AG09319 (cell line): ENCODE measurements at regions not wholly inside any gene's neighbourhood (a gene's known extent, or its start where the extent isn't known, plus 50 kb on each side); places are given as distances from the start of the nearest gene placed in this dataset.
"Not testable (repeated sequence)": the region's sequence is repeated elsewhere in the genome, so short reads cannot be mapped to it uniquely, and the experiment has no call there.

Experiments used
- DNase-seq: peaks from one replicate; pipeline ENCODE4 v3.0.0-alpha.2; 2010; ENCODE audit warnings: low read depth; ENCODE audit errors: extremely low read depth
- TF ChIP-seq, protein P1 (sequence below): IDR thresholded peaks from 2 replicates; pipeline ENCODE4 v1.5.1; 2011; ENCODE audit warnings: low read depth, mild to moderate bottlenecking, inconsistent platforms, low read length, moderate library complexity

DNA sequence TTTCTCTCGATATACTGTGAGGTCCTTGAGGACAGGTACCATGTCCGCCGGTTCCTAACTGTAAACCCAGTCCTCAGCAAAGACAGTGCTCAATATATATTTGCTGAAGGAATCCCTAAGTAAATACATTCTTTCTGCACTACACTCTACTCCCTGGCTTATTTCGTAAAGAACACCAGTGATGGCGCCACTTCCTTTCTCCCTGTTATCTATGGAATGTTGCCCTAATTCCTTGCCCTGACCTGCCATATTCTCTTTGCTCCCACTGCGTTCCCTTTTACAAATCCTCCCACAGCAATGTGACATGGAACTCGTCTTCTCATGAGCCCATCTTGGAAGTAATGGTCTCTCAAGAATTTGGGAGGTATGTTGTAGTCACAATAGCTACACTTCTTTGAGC lies 507.4 kb upstream of the COBL start:
- TF ChIP-seq, protein P1, sequence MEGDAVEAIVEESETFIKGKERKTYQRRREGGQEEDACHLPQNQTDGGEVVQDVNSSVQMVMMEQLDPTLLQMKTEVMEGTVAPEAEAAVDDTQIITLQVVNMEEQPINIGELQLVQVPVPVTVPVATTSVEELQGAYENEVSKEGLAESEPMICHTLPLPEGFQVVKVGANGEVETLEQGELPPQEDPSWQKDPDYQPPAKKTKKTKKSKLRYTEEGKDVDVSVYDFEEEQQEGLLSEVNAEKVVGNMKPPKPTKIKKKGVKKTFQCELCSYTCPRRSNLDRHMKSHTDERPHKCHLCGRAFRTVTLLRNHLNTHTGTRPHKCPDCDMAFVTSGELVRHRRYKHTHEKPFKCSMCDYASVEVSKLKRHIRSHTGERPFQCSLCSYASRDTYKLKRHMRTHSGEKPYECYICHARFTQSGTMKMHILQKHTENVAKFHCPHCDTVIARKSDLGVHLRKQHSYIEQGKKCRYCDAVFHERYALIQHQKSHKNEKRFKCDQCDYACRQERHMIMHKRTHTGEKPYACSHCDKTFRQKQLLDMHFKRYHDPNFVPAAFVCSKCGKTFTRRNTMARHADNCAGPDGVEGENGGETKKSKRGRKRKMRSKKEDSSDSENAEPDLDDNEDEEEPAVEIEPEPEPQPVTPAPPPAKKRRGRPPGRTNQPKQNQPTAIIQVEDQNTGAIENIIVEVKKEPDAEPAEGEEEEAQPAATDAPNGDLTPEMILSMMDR = no peak
- no peak for DNase-seq

DNA sequence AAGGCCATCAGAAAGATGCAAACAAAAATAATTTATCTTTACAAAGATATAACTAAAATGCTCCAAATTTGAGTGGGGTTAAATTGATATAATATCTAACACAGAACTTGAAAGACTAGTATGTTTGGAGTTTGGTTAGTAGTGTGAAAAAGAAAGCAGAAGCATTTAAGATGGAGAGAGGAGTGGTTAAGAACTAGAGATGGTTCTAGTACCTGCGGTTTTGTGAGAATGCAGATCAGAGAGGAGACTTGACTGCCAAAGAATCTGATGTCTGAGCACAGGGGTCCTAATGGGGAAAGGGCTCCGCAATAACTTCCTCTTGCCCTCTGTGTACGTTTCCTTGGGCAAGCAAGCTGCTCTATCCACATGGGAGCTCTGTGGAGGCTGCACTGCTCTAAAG lies 506.8 kb upstream of the COBL start:
- TF ChIP-seq, protein P1 = no peak
- no peak for DNase-seq

DNA sequence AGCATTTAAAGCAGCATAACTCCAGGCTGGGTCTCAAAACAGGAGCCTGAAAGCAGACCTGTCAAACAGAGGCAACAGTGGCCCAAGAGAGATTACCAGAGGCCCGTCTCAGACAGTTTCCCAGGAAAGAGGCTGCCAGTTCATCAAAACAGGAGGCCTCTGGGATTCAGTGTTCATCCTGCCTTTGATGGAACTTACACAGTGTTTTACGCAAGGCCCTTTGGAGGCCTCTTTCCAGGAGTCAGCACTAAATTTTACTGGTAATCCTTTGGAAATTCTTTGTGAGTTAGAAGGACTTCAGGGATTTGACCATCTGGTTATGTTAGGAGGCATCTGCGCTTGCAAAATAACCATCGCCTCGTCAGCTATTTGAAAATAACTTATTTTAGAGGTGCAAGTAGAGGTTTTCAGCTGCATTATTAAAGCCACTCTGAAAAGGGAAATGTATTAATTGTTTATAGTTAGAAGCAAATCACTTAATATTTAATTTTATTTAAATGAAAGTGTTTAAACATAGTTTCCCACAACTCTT lies 501.2 kb upstream of the COBL start:
- DNase-seq = no peak
- TF ChIP-seq, protein P1 = no peak

DNA sequence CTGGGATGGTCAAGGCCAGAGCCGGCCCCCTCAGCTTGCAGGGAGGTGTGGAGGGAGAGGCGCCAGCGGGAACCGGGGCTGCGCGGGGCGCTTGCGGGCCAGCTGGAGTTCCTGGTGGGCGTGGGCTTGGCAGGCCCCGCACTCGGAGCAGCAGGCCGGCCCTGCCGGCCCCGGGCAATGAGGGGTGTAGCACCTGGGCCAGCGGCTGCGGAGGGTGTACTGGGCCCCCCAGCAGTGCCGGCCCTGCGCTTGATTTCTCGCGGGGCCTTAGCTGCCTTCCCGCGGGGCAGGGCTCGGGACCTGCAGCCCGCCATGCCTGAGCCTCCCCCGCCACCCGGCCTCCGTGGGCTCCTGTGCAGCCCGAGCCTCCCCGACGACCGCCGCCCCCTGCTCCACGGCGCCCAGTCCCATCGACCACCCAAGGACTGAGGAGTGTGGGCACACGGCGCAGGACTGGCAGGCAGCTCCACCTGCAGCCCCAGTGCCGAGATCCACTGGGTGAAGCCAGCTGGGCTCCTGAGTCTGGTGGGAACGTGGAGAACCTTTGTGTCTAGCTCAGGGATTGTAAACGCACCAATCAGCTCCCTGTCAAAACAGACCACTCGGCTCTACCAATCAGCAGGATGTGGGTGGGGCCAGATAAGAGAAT lies 489.3 kb upstream of the COBL start:
- not testable (repeated sequence) for DNase-seq

DNA sequence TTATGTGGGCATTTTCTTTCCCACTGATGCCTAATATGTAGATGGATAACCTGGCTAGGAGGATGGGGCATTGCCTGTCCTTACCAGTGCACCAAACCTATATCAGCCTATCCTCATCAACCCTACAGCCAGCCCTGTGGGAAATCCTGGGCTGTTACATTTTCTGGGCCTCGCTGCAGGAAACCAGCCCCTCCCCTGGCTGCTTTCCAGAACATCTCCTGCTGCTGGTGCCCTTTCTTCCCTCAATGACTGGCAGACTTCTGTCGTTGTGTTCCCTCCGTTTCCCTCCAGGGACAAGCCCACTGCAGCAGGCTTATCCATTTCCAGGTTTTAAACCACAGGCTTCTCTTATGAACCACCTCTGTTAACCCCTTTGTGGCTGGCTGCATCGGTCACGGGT lies 486.1 kb upstream of the COBL start:
- no peak for DNase-seq
- TF ChIP-seq, protein P1 = no peak

DNA sequence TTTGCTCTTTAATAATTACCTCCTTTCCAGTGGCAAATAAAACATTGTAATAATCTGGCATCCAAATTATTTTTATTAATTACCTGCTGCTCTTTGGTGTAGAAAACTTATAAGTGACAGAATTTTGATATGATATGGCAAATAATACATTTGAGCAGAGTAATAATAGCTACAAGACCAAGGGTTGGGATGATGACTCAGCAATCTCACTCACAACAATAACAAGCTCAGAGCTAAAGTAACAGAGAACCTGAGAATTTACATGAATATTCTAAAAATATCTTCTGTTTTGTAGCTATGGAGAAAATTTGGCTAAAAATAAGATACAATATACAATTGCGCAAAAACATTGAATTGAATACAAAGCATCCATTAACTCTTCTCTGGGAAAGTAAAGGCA lies 480.8 kb upstream of the COBL start:
- TF ChIP-seq, protein P1 = no peak
- no peak for DNase-seq

DNA sequence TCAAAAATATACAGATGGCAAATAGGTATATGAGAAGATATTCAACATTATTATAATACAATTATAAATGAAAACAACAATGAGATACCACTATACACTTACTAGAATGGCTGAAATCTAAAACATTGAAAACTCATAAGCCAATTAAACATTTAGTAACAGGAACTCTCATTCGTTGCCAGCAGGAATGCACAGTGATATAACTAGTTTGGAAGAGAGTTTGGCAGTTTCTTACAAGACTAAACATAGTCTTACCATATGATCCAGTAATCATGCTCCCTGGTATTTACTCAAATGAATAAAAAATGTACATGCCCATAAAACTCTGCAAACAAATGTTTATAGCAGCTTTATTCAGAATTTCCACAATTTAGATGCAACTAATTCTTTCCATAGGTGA lies 476.2 kb upstream of the COBL start:
- no peak for DNase-seq
- TF ChIP-seq, protein P1 = no peak

DNA sequence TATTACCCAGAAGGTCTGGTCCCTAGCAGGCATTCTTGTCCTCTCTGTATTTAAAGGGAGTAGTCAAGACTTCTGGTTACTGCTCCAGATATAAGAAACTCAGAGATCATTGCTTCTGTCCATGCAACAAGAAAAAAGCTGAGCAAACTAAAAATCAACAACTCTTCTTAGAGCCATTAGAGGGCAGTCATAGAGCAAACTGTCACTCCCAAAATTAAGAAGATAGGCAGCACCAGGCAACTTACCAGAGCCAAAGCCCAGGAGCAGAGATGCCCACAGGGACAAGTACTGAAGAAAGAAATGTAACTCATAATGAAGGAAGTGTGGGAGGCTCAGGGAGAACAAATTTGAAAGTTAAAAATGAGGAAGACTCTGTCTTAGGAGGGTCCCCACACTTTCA lies 472.9 kb upstream of the COBL start:
- TF ChIP-seq, protein P1 = no peak
- DNase-seq = no peak
